ENCODE measurements at regions not wholly inside any gene's neighbourhood (a gene's known extent, or its start where the extent isn't known, plus 50 kb on each side); places are given as distances from the start of the nearest gene placed in this dataset.

DNA sequence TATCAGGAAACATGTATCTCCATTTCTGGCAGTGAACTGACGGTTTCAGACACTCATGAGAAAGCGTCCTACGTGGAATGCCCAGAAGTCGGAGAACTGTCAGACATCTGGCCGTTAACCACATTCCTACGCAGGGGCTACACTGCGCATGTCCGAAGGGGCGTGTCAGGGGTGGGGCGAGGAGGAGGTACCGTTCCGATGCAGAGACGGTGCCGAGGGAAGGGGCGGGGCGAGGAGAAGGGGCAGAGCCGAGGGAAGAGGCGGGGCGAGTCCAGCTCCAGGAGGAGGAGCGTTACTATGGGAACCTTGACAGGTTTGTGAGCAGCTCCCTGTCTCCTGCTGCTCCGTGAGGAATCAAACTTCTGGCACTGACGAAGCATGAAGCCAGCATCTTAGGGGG, 366.9 kb upstream of the NUPR2 start:
- TF ChIP-seq, protein P1, sequence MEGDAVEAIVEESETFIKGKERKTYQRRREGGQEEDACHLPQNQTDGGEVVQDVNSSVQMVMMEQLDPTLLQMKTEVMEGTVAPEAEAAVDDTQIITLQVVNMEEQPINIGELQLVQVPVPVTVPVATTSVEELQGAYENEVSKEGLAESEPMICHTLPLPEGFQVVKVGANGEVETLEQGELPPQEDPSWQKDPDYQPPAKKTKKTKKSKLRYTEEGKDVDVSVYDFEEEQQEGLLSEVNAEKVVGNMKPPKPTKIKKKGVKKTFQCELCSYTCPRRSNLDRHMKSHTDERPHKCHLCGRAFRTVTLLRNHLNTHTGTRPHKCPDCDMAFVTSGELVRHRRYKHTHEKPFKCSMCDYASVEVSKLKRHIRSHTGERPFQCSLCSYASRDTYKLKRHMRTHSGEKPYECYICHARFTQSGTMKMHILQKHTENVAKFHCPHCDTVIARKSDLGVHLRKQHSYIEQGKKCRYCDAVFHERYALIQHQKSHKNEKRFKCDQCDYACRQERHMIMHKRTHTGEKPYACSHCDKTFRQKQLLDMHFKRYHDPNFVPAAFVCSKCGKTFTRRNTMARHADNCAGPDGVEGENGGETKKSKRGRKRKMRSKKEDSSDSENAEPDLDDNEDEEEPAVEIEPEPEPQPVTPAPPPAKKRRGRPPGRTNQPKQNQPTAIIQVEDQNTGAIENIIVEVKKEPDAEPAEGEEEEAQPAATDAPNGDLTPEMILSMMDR (IDR thresholded peaks at IDR 0.05), result no peak
- no peak for TF ChIP-seq POLR2A (IDR thresholded peaks at IDR 0.05)
